HG02981 (cell line): ENCODE measurements at regions not wholly inside any gene's neighbourhood (a gene's known extent, or its start where the extent isn't known, plus 50 kb on each side); places are given as distances from the start of the nearest gene placed in this dataset.

ENCODE experiments used
- ATAC-seq: cut with Tn5 transposase; IDR thresholded peaks from one replicate; pipeline ENCODE4 v1.9.1; 2021; ENCODE audit warnings: mild to moderate bottlenecking, moderate library complexity; ENCODE audit not compliant: unreplicated experiment

GRCh38 chrX:150163956-150164726 is 199.0 kb upstream of the MAMLD1 start:
- ATAC-seq = no peak

- no peak for ATAC-seq
Measured at GRCh38 chrX:150164971-150165600, 198.0 kb upstream of the MAMLD1 start.

DNA sequence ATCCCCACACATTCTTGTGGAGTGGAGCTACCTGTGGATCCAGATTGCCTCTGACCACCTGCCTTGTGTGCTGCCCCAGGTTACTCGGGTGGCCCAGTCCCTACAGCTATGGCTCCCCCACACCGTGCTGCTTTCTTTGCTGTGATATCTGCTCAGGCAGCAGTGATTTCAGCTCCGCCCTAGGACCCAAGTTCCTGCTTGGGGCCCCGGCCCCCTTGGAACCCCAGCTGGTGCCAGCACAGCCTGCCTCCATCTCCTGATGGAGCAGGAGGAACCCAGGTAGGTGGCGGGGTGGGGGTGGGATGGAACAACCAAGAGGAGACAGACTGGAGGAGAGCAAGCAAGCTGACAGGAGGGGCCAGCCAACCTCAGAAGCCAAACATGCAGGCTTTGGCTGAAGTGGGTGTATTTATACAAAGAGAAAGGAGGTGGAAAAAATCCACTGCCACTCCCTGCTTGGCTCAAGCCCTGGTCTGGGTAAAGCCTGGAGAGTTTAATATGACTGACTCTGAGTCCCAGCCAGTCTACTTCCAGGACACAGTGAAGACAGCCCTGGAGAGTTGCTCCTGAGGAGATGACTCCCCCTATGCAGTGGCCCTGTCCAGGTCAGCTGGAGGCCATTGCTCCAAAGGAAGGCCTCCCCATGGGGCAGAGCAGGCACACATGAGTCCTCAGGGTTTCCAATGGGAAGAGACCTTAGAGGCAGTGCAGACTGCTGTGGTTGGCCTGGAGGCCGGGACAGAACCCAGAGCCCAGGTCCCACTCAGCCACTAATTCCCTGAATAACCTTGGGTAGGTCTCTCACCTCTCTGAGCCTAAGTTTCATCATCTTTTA is 197.1 kb upstream of the MAMLD1 start:
- ATAC-seq = no peak

- no peak for ATAC-seq
Measured at GRCh38 chrX:150167482-150168324, 195.4 kb upstream of the MAMLD1 start.

- no peak for ATAC-seq
Measured at GRCh38 chrX:150182161-150182560, 181.0 kb upstream of the MAMLD1 start.

- ATAC-seq = no peak
Measured at GRCh38 chrX:150184491-150184890, 178.6 kb upstream of the MAMLD1 start.

GRCh38 chrX:150185766-150186165 is 177.4 kb upstream of the MAMLD1 start:
- no peak for ATAC-seq

GRCh38 chrX:150192816-150193215 is 170.3 kb upstream of the MAMLD1 start:
- no peak for ATAC-seq

- ATAC-seq = no peak
Measured at GRCh38 chrX:150196285-150196684, 166.8 kb upstream of the MAMLD1 start.

DNA sequence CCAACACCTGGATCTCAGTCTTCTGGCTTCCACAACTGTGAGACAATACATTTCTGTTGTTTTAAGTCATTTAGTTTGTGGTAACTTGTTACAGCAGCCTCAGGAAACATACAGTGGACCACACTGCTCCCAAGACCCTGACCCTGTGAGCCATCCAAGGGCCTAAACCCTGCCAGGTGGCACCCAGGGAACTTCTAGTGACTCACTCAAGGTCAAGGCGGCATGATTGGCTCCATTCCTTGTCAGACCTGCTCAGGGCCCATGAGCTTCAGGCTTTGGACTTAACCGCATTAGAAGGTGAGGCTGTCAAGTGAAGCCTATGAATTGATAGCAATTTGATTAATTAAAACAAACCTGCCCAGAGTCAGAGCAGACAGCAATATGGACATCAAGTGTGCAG is 165.7 kb upstream of the MAMLD1 start:
- no peak for ATAC-seq

GRCh38 chrX:150198776-150199175 is 164.3 kb upstream of the MAMLD1 start:
- no peak for ATAC-seq

GRCh38 chrX:150199181-150199580 is 163.9 kb upstream of the MAMLD1 start:
- ATAC-seq = no peak

- no peak for ATAC-seq
Measured at GRCh38 chrX:150199803-150200202, 163.3 kb upstream of the MAMLD1 start.

DNA sequence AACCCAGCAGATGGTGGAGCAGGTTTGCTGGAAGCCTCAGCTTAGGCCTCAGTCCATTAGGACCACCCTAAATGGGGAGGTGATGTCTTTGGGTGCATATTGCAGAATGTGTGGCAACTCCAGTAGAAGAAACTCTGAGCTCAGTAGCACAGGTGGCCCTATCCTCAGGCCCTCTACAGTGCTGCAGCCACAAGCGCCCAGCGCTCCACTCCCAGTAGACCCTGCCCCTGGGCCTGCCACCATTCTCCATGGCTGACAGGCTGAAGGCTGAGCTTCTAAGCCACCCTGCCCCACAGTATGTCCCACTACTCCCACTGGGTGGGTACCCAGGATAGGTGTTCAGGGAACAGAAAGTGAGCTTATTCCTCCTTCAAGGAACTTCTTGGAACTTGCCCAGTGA is 162.8 kb upstream of the MAMLD1 start:
- ATAC-seq = peak; percentile 4

- peak; percentile 99 for ATAC-seq
Measured at GRCh38 chrX:150200820-150201287, 162.3 kb upstream of the MAMLD1 start.

- ATAC-seq = no peak
Measured at GRCh38 chrX:150201391-150201790, 161.7 kb upstream of the MAMLD1 start.

DNA sequence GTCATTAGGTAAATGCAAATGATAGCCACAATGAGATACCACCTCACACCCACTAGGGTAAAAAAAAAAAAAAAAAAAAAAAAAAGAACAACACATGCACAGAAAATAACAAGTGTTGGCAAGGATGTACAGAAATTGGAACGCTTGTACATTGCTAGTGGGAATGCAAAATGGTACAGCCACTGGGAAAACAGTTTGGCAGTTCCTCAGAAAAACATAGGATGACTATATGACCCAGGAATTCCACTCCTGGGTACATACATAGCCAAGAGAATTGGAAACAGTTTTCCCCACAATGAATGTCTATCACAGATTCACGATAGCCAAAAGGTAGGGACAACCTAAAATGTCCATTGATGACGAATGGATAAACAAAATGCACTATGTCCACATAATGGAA is 161.3 kb upstream of the MAMLD1 start:
- ATAC-seq = no peak

DNA sequence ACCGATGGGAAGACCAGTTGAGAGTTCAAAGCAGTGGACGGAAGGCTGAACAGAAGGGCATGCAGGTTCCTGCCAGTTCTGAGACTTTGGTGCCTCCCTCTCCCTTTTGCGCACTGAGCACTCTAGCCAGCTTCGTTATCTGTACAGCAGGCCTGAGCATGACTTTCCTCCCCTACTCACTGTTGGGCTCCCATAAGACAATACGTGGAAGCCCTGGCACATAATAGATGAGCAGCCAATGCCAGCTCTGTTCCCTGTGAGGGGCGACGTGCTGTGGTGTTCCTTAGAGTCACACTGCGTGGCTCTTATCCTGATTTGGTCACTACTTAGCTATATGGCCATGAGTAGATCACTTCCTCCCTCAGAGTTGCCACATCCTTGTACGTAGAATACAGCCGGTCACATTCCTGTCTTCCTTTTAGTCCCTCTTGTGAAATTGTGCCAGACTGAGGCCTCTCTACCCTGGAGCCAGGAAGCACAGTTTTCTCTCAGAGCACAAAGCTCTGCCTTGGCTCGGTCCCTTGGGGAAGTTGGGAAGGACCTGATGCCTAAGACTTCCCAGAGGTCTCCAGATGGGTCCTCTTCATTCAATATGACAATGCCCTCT is 160.4 kb upstream of the MAMLD1 start:
- no peak for ATAC-seq

DNA sequence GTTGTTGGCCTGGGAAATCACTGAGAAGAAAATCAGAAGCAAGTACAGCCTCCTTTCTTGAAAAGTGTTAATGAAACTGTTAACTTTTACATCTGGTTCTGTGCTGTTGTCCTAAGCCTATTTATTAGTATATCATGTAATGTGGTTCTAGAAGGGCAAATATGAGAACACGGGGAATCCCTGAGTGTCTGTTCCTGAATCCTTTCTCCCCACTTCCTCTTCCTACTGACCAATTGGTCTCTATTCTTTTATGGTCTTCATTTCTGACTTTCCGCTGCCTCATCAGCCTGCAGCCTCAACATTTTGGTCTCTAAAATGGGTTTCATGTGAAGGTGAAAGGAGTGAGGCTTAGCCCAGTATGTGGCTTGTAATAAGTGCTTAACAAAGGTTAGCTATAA is 159.9 kb upstream of the MAMLD1 start:
- no peak for ATAC-seq

- no peak for ATAC-seq
Measured at GRCh38 chrX:150205011-150205410, 158.1 kb upstream of the MAMLD1 start.
